Osteocyte (in vitro differentiated cells): ENCODE measurements at regions not wholly inside any gene's neighbourhood (a gene's known extent, or its start where the extent isn't known, plus 50 kb on each side); places are given as distances from the start of the nearest gene placed in this dataset.
A peak's percentile ranks its signal among the peaks of the same experiment; 100 is the strongest.

Experiments
- DNase-seq: peaks from one replicate; pipeline ENCODE4 v3.0.0; 2021; ENCODE audit warnings: mixed read lengths; ENCODE audit not compliant: unreplicated experiment; ENCODE audit errors: extremely low spot score
- H3K27ac Mint-ChIP-seq: one replicate; pipeline ENCODE4 v1.8.0; 2021; ENCODE audit warnings: mild to moderate bottlenecking, mixed read lengths; ENCODE audit not compliant: unreplicated experiment
- H3K27me3 Mint-ChIP-seq: one replicate; pipeline ENCODE4 v1.8.0; 2021; ENCODE audit warnings: mixed read lengths; ENCODE audit not compliant: unreplicated experiment
- H3K36me3 Mint-ChIP-seq: one replicate; pipeline ENCODE4 v1.8.0; 2021; ENCODE audit warnings: mixed read lengths; ENCODE audit not compliant: unreplicated experiment
- H3K4me1 Mint-ChIP-seq: one replicate; pipeline ENCODE4 v1.8.0; 2021; ENCODE audit warnings: mixed read lengths; ENCODE audit not compliant: unreplicated experiment
- H3K4me3 Mint-ChIP-seq: one replicate; pipeline ENCODE4 v1.8.0; 2021; ENCODE audit warnings: mild to moderate bottlenecking, moderate library complexity, mixed read lengths; ENCODE audit not compliant: unreplicated experiment
- H3K9me3 Mint-ChIP-seq: one replicate; pipeline ENCODE4 v1.8.0; 2021; ENCODE audit warnings: mixed read lengths; ENCODE audit not compliant: unreplicated experiment
- TF ChIP-seq, protein P1 (sequence below): fragments of 200-600 bp; sonication (generic); IDR thresholded peaks from 2 replicates; pipeline ENCODE4 v1.5.0; 2021; ENCODE audit warnings: antibody characterized with exemption, mild to moderate bottlenecking, moderate library complexity

DNA sequence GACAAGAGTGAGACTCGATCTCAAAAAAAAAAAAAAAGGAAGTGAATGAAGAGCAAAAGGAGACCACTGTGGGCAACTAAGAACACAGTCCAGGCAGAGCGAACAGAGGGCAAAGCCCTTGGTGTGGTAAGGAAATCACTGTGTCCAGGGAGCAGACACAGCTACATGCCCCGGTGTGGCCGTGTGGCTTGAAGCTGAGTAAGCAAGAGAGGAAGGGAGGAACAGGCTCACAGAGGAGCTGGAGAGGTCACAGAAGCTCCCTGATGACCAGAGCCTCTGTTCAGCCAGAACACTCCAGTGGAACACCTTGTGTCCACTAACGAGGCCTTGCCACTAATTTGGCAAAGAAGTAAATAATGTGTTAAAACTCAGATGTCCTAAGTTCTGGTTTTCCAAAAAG, 60.6 kb upstream of the GATA2 start:
- Mint-ChIP-seq H3K4me3 (no peak overlapping the region), H3K9me3 (no peaks in the 10 kb centered on the region), H3K27ac (no peak overlapping the region), H3K27me3 (no peaks in the 10 kb centered on the region), H3K36me3 (no peaks in the 10 kb centered on the region), H3K4me1 (peaks cover 30% of the 10 kb centered on the region)
- no peak for DNase-seq
- TF ChIP-seq, protein P1, sequence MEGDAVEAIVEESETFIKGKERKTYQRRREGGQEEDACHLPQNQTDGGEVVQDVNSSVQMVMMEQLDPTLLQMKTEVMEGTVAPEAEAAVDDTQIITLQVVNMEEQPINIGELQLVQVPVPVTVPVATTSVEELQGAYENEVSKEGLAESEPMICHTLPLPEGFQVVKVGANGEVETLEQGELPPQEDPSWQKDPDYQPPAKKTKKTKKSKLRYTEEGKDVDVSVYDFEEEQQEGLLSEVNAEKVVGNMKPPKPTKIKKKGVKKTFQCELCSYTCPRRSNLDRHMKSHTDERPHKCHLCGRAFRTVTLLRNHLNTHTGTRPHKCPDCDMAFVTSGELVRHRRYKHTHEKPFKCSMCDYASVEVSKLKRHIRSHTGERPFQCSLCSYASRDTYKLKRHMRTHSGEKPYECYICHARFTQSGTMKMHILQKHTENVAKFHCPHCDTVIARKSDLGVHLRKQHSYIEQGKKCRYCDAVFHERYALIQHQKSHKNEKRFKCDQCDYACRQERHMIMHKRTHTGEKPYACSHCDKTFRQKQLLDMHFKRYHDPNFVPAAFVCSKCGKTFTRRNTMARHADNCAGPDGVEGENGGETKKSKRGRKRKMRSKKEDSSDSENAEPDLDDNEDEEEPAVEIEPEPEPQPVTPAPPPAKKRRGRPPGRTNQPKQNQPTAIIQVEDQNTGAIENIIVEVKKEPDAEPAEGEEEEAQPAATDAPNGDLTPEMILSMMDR: no peak

DNA sequence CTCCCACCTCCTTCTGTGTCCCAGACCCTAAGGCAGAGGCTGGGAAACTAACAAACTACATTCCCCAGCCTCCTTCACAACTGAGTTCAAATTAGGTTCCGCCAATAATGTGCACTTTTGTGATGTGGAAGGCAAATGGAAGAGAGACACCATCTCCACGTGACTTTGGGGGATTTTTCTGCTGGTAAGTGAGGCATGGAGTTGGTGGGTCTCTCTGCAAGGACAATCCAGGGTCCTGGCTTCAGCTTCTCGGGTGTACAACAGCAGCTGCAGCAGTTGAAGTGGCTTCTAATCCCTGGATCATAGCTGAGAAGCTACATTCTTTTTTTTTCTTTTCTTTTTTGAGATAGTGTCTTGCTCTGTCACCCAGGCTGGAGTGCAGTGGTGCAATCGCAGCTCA, 58.9 kb upstream of the GATA2 start:
- Mint-ChIP-seq H3K4me1 (peaks cover 44% of the 10 kb centered on the region), H3K36me3 (no peaks in the 10 kb centered on the region), H3K27ac (no peak overlapping the region), H3K9me3 (no peaks in the 10 kb centered on the region), H3K4me3 (no peak overlapping the region), H3K27me3 (no peaks in the 10 kb centered on the region)
- no peak for DNase-seq
- TF ChIP-seq, protein P1: no peak

DNA sequence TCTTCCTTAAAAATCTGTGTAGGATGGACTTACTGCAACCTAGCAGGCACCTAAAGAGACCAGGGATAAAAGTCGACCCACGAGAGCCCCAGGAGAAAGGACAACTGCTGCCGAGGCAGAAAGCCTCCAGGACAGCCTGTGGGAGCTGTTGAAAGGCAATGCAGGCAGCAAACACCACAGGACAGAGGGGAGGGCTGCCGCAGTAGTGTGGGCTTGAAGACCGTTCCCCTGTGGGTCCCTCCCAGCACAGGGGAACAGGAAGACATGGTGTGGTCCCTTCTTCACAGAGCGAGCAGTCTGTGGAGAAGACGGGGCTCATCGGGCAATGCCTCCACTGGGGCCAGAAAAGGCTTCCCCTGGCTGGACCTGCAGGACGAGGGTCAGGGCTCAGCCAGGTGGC, 58.5 kb upstream of the GATA2 start:
- Mint-ChIP-seq H3K9me3 (no peaks in the 10 kb centered on the region), H3K4me1 (peaks cover 41% of the 10 kb centered on the region), H3K4me3 (no peak overlapping the region), H3K27ac (no peak overlapping the region), H3K27me3 (no peaks in the 10 kb centered on the region), H3K36me3 (no peaks in the 10 kb centered on the region)
- DNase-seq: peak; percentile 70
- TF ChIP-seq, protein P1: no peak

DNA sequence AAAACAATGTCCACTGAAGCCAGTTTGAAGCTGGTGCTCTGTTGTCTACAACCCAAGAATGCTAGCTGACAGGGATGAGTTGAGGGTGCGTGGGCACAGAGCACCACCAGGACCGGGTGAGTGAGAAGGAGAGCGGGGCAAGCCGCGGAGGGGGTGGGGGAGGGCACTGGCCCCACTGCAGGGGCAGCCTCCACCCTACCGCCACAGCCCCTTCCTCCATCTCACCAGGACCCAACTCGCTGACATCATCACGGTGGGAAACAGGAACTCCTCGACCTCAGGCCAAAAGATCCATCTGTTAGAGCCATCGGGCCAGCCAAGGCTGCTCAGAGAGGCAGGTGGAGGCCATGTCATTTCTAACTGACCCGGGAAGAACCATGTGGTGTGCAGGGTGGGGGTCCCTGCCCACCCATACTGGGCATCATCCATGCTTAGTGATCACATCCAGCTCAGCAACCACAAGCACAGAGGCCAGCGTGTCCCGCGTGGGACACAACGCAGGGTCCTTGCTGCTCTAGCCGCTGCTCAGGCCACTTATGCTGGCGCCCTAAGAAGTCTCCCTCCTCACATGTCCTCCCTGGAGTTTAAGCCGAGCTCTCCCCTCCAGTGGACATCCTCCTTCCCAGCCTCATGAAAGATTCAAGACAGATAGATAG, 57.6 kb upstream of the GATA2 start:
- DNase-seq: peak; percentile 71
- no peaks in the 10 kb centered on the region for H3K9me3 Mint-ChIP-seq
- TF ChIP-seq, protein P1: no peak
- H3K4me3 Mint-ChIP-seq: no peak overlapping the region
- H3K4me1 Mint-ChIP-seq: peaks cover 40% of the 10 kb centered on the region
- no peak overlapping the region for H3K27ac Mint-ChIP-seq
- H3K36me3 Mint-ChIP-seq: no peaks in the 10 kb centered on the region
- H3K27me3 Mint-ChIP-seq: no peaks in the 10 kb centered on the region

DNA sequence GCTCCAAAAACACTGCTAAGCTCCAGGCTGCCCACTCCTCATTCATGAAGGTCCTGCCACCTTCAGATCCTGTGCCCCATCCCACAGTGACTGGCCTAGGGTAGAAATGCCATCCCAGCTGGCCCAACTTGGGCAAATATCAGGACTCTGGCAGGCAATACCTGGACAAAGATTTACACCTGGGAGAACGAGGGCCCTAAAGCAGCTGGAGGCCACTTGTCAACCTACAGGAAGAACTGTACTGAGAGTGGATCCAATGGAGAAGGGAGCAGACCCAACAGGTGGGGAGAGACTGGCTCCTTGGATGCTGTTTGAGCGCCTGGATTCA, 57.1 kb upstream of the GATA2 start:
- DNase-seq: peak; percentile 60
- Mint-ChIP-seq H3K4me1 (peaks cover 40% of the 10 kb centered on the region), H3K27ac (no peak overlapping the region), H3K4me3 (no peak overlapping the region), H3K27me3 (no peaks in the 10 kb centered on the region), H3K36me3 (no peaks in the 10 kb centered on the region), H3K9me3 (no peaks in the 10 kb centered on the region)
- TF ChIP-seq, protein P1: no peak
